RWPE1 (cell line): ENCODE measurements at regions not wholly inside any gene's neighbourhood (a gene's known extent, or its start where the extent isn't known, plus 50 kb on each side); places are given as distances from the start of the nearest gene placed in this dataset.
"Not testable (repeated sequence)": the region's sequence is repeated elsewhere in the genome, so short reads cannot be mapped to it uniquely, and the experiment has no call there.

Experiments used
- CTCF ChIA-PET: fragments of 350-600 bp; sonication (Branson Sonifier 250); formaldehyde crosslinking; extraction: SDS; loops from one replicate; lab custom pipeline; 2021; lab: Yijun Ruan, JAX
- POLR2A ChIA-PET: fragments of 400-600 bp; formaldehyde crosslinking; extraction: SDS; loops from one replicate; lab custom pipeline; 2020; ENCODE audit warnings: antibody characterized with exemption; ENCODE audit not compliant: low non-redundant PET; lab: Yijun Ruan, JAX
- DNase-seq: peaks from one replicate; pipeline ENCODE4 v3.0.0; 2012; ENCODE audit warnings: low spot score
- H3K27ac ChIP-seq: fragments of 450-650 bp; 2 replicates; pipeline ENCODE4 v1.5.1; 2017
- CTCF ChIP-seq: fragments of 450-650 bp; conservative IDR thresholded peaks from 2 replicates; pipeline ENCODE4 v1.5.1; 2017; ENCODE audit warnings: low read depth, mild to moderate bottlenecking

- TF ChIP-seq CTCF = no peak
- peak; percentile 40 for DNase-seq
- POLR2A ChIA-PET = no interaction called here
- no peak overlapping the region for H3K27ac ChIP-seq
- CTCF ChIA-PET = no interaction called here
Observed at GRCh38 chr1:195851804-195852203, 756.4 kb downstream of the KCNT2 start.

- TF ChIP-seq CTCF = no peak
- CTCF ChIA-PET = interaction anchor here (1.0 to 1.1 kb wide), 2 partner anchors 14 to 19 kb away, joined by 4 to 7 read pairs; no protein-coding TSS in a partner anchor
- no peak for DNase-seq
- POLR2A ChIA-PET = no interaction called here
- no peak overlapping the region for H3K27ac ChIP-seq
Observed at GRCh38 chr1:195851016-195851601, 757.1 kb downstream of the KCNT2 start.

- ChIA-PET POLR2A (no interaction called here), CTCF (interaction anchor here (0.7 kb wide), 1 partner anchor 371 kb away, joined by 5 read pairs; no protein-coding TSS in a partner anchor)
- H3K27ac ChIP-seq = no peak overlapping the region
- TF ChIP-seq CTCF = no peak
- DNase-seq = no peak
Observed at GRCh38 chr1:195849180-195849579, 759.1 kb downstream of the KCNT2 start.

GRCh38 chr1:195847957-195848875, 760.0 kb downstream of the KCNT2 start:
- DNase-seq, POLR2A ChIA-PET, H3K27ac ChIP-seq: not testable (repeated sequence)
- CTCF ChIA-PET = interaction anchor here (0.5 kb wide), 1 partner anchor 868 kb away, joined by 3 read pairs; no protein-coding TSS in a partner anchor

GRCh38 chr1:195831789-195832188, 776.5 kb downstream of the KCNT2 start:
- no peak overlapping the region for H3K27ac ChIP-seq
- CTCF ChIA-PET = no interaction called here
- POLR2A ChIA-PET = no interaction called here
- TF ChIP-seq CTCF = no peak
- no peak for DNase-seq

- DNase-seq = no peak
- ChIA-PET CTCF (interaction anchor here (0.6 to 0.7 kb wide), 2 partner anchors 19 to 527 kb away, joined by 3 read pairs; no protein-coding TSS in a partner anchor), POLR2A (no interaction called here)
- TF ChIP-seq CTCF = no peak
- no peak overlapping the region for H3K27ac ChIP-seq
Observed at GRCh38 chr1:195828325-195828724, 779.9 kb downstream of the KCNT2 start.

GRCh38 chr1:195820925-195821324, 787.3 kb downstream of the KCNT2 start:
- CTCF ChIA-PET = no interaction called here
- H3K27ac ChIP-seq = no peak overlapping the region
- no peak for TF ChIP-seq CTCF
- POLR2A ChIA-PET = no interaction called here
- no peak for DNase-seq
